KG1 (cell line): ENCODE measurements at regions not wholly inside any gene's neighbourhood (a gene's known extent, or its start where the extent isn't known, plus 50 kb on each side); places are given as distances from the start of the nearest gene placed in this dataset.

ENCODE experiments used
- DNase-seq: peaks from one replicate; lab custom pipeline; 2025; lab: John Stamatoyannopoulos, UW

GRCh38 chr20:17017232-17017631 lies 209.6 kb upstream of the PCSK2 start:
- DNase-seq = no peak

GRCh38 chr20:17021481-17021880 lies 205.4 kb upstream of the PCSK2 start:
- no peak for DNase-seq

- DNase-seq = no peak
Measured at GRCh38 chr20:17023036-17023435, 203.8 kb upstream of the PCSK2 start.

GRCh38 chr20:17023806-17024205 lies 203.0 kb upstream of the PCSK2 start:
- no peak for DNase-seq

- DNase-seq = no peak
Measured at GRCh38 chr20:17024513-17025119, 202.2 kb upstream of the PCSK2 start.

GRCh38 chr20:17026346-17026745 lies 200.5 kb upstream of the PCSK2 start:
- DNase-seq = no peak

GRCh38 chr20:17029698-17030097 lies 197.1 kb upstream of the PCSK2 start:
- no peak for DNase-seq

- no peak for DNase-seq
Measured at GRCh38 chr20:17036541-17036940, 190.3 kb upstream of the PCSK2 start.

- no peak for DNase-seq
Measured at GRCh38 chr20:17042122-17042521, 184.7 kb upstream of the PCSK2 start.

GRCh38 chr20:17043323-17043722 lies 183.5 kb upstream of the PCSK2 start:
- no peak for DNase-seq

- DNase-seq = no peak
Measured at GRCh38 chr20:17044891-17045290, 181.9 kb upstream of the PCSK2 start.

- no peak for DNase-seq
Measured at GRCh38 chr20:17059465-17059864, 167.4 kb upstream of the PCSK2 start.

- no peak for DNase-seq
Measured at GRCh38 chr20:17061715-17062114, 165.1 kb upstream of the PCSK2 start.

GRCh38 chr20:17062712-17063111 lies 164.1 kb upstream of the PCSK2 start:
- DNase-seq = no peak

- DNase-seq = no peak
Measured at GRCh38 chr20:17066902-17067301, 159.9 kb upstream of the PCSK2 start.

GRCh38 chr20:17068084-17068711 lies 158.6 kb upstream of the PCSK2 start:
- DNase-seq = no peak

GRCh38 chr20:17077030-17077429 lies 149.8 kb upstream of the PCSK2 start:
- no peak for DNase-seq

GRCh38 chr20:17083738-17084137 lies 143.1 kb upstream of the PCSK2 start:
- DNase-seq = no peak

GRCh38 chr20:17084909-17085308 lies 141.9 kb upstream of the PCSK2 start:
- no peak for DNase-seq

GRCh38 chr20:17093782-17094181 lies 133.1 kb upstream of the PCSK2 start:
- DNase-seq = no peak

- no peak for DNase-seq
Measured at GRCh38 chr20:17097603-17098002, 129.2 kb upstream of the PCSK2 start.

- no peak for DNase-seq
Measured at GRCh38 chr20:17100506-17100905, 126.3 kb upstream of the PCSK2 start.

- DNase-seq = no peak
Measured at GRCh38 chr20:17107127-17107526, 119.7 kb upstream of the PCSK2 start.

- no peak for DNase-seq
Measured at GRCh38 chr20:17108896-17109295, 117.9 kb upstream of the PCSK2 start.
